ENCODE measurements at regions not wholly inside any gene's neighbourhood (a gene's known extent, or its start where the extent isn't known, plus 50 kb on each side); places are given as distances from the start of the nearest gene placed in this dataset.

DNA sequence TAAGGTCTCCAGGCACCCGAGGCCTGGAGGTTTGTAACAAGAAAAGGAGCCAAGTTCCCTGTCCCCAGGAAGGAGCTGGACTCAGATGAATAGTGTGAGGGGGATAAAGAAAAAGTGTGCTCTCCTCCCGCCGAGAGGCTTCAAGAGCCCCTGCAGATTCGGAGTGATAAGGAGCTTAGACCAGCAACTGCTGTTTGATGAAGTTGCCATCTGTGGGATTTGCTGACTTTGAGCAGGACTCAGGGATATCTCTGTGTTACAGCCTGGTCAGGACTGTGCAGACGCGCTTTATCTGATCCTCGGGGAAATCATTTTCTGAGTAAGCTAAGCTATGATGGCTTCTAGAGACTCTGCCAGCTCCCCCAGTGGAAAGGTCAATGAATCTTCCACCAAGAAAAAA lies 1017.0 kb downstream of the TBC1D22A start:
- Histone ChIP-seq H3K79me2 (ENCODE audit: low read length) (no peaks in the 10 kb centered on the region), H3K9me3 (ENCODE audit: low read length) (no peaks in the 10 kb centered on the region), H3K9me2 (replicated peaks; ENCODE audit: low read length) (no peaks in the 10 kb centered on the region), H3K27me3 (ENCODE audit: low read length) (no peaks in the 10 kb centered on the region), H3F3A (ENCODE audit: low read length, unreplicated experiment) (no peaks in the 10 kb centered on the region), H3K4me1 (ENCODE audit: insufficient read depth, low read length) (peaks cover 15% of the 10 kb centered on the region), H3K27ac (ENCODE audit: low read length) (no peak overlapping the region), H4K20me1 (ENCODE audit: low read length) (no peaks in the 10 kb centered on the region), H3K9ac (ENCODE audit: low read length) (no peak overlapping the region), H3K4me2 (ENCODE audit: low read length) (no peak overlapping the region), H3K4me3 (ENCODE audit: low read length) (no peak overlapping the region), H2AFZ (ENCODE audit: low read length) (no peak overlapping the region), H3K36me3 (ENCODE audit: low read depth, low read length) (no peaks in the 10 kb centered on the region)
- no peak for DNase-seq
- intact Hi-C loops (cut with micrococcal nuclease) = no loop called here
- POLR2A ChIA-PET (ENCODE audit: unreplicated experiment) = no interaction called here
- ATAC-seq = no peak
- CTCF ChIA-PET = no interaction called here
- no peak for TF ChIP-seq EZH2 (IDR thresholded peaks at IDR 0.05; ENCODE audit: low read length, unreplicated experiment)
- TF ChIP-seq, protein P1, sequence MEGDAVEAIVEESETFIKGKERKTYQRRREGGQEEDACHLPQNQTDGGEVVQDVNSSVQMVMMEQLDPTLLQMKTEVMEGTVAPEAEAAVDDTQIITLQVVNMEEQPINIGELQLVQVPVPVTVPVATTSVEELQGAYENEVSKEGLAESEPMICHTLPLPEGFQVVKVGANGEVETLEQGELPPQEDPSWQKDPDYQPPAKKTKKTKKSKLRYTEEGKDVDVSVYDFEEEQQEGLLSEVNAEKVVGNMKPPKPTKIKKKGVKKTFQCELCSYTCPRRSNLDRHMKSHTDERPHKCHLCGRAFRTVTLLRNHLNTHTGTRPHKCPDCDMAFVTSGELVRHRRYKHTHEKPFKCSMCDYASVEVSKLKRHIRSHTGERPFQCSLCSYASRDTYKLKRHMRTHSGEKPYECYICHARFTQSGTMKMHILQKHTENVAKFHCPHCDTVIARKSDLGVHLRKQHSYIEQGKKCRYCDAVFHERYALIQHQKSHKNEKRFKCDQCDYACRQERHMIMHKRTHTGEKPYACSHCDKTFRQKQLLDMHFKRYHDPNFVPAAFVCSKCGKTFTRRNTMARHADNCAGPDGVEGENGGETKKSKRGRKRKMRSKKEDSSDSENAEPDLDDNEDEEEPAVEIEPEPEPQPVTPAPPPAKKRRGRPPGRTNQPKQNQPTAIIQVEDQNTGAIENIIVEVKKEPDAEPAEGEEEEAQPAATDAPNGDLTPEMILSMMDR (conservative IDR thresholded peaks at IDR 0.05; ENCODE audit: low read depth, low read length) = no peak
- TF ChIP-seq EZH2phosphoT487 (IDR thresholded peaks at IDR 0.05; ENCODE audit: borderline replicate concordance, low read length) = no peak
- BruUV-seq (replicated peaks) = no TSS peak

DNA sequence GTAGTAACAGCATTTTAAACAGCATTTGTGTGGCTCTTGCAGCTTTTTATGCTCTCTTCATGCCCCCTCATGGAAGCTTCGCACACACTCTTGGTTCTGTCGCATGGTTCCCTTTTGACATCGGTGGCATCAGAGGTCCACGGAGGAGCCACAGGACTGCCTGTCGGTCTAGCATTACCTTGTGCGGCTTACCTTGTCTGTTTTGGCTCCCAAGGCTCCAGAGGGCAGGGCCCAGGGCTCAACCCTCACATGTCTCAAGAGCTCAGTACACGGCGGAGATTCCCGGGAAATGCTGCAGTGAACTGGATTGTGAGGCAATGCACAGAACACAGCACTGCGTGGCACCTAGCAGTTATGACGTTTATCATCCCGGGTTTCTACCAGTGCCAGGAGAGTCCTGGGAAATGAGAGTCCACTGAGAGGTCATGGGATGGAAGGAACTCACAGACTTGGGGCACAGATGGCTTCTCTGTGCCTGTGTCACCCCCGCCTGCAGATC lies 1015.8 kb downstream of the TBC1D22A start:
- Histone ChIP-seq H3K9ac (ENCODE audit: low read length) (no peak overlapping the region), H3K9me3 (ENCODE audit: low read length) (no peaks in the 10 kb centered on the region), H2AFZ (ENCODE audit: low read length) (no peak overlapping the region), H3K4me1 (ENCODE audit: insufficient read depth, low read length) (peaks cover 15% of the 10 kb centered on the region), H4K20me1 (ENCODE audit: low read length) (no peaks in the 10 kb centered on the region), H3K9me2 (replicated peaks; ENCODE audit: low read length) (no peaks in the 10 kb centered on the region), H3K4me3 (ENCODE audit: low read length) (no peak overlapping the region), H3K27ac (ENCODE audit: low read length) (no peak overlapping the region), H3F3A (ENCODE audit: low read length, unreplicated experiment) (no peaks in the 10 kb centered on the region), H3K27me3 (ENCODE audit: low read length) (no peaks in the 10 kb centered on the region), H3K4me2 (ENCODE audit: low read length) (no peak overlapping the region), H3K36me3 (ENCODE audit: low read depth, low read length) (no peaks in the 10 kb centered on the region), H3K79me2 (ENCODE audit: low read length) (no peaks in the 10 kb centered on the region)
- POLR2A ChIA-PET (ENCODE audit: unreplicated experiment) = no interaction called here
- ATAC-seq = no peak
- CTCF ChIA-PET = no interaction called here
- no peak for TF ChIP-seq EZH2phosphoT487 (IDR thresholded peaks at IDR 0.05; ENCODE audit: borderline replicate concordance, low read length)
- no peak for TF ChIP-seq EZH2 (IDR thresholded peaks at IDR 0.05; ENCODE audit: low read length, unreplicated experiment)
- TF ChIP-seq, protein P1 (conservative IDR thresholded peaks at IDR 0.05; ENCODE audit: low read depth, low read length) = no peak
- DNase-seq = no peak
- BruUV-seq (replicated peaks) = no TSS peak
- intact Hi-C loops (cut with micrococcal nuclease) = no loop called here

DNA sequence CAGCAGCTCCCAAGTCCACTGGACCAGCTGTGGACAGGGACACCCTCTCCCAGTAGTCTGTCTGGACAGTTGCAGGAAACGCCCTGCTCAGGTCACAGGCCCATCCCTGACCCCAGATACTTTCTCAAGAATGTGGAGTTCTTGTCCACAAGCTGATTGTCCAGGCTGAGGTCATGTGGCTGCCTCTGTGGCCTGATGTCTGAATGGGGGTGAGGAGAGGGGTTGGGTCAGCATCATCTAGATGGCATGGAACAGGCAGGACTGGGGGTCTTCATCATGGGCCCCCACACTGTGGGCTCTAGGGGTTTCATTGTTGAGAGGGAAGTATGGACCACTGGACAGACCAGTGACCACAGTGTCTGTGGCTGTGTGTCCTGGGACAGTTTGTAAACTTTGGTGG lies 1015.0 kb downstream of the TBC1D22A start:
- no peak overlapping the region for H3K4me2 ChIP-seq (ENCODE audit: low read length)
- no peaks in the 10 kb centered on the region for H3K36me3 ChIP-seq (ENCODE audit: low read depth, low read length)
- ChIA-PET POLR2A (ENCODE audit: unreplicated experiment) (no interaction called here), CTCF (no interaction called here)
- no peak overlapping the region for H3K27ac ChIP-seq (ENCODE audit: low read length)
- no peaks in the 10 kb centered on the region for H3F3A ChIP-seq (ENCODE audit: low read length, unreplicated experiment)
- H3K4me1 ChIP-seq (ENCODE audit: insufficient read depth, low read length) = peaks cover 15% of the 10 kb centered on the region
- no TSS peak for BruUV-seq (replicated peaks)
- H3K9me3 ChIP-seq (ENCODE audit: low read length) = no peaks in the 10 kb centered on the region
- intact Hi-C loops (cut with micrococcal nuclease) = no loop called here
- no peak for TF ChIP-seq EZH2phosphoT487 (IDR thresholded peaks at IDR 0.05; ENCODE audit: borderline replicate concordance, low read length)
- TF ChIP-seq EZH2 (IDR thresholded peaks at IDR 0.05; ENCODE audit: low read length, unreplicated experiment) = no peak
- TF ChIP-seq, protein P1 (conservative IDR thresholded peaks at IDR 0.05; ENCODE audit: low read depth, low read length) = no peak
- DNase-seq = no peak
- no peak overlapping the region for H3K9ac ChIP-seq (ENCODE audit: low read length)
- no peaks in the 10 kb centered on the region for H3K9me2 ChIP-seq (replicated peaks; ENCODE audit: low read length)
- ATAC-seq = no peak
- no peaks in the 10 kb centered on the region for H3K79me2 ChIP-seq (ENCODE audit: low read length)
- H3K27me3 ChIP-seq (ENCODE audit: low read length) = no peaks in the 10 kb centered on the region
- no peaks in the 10 kb centered on the region for H4K20me1 ChIP-seq (ENCODE audit: low read length)
- no peak overlapping the region for H3K4me3 ChIP-seq (ENCODE audit: low read length)
- H2AFZ ChIP-seq (ENCODE audit: low read length) = no peak overlapping the region

All from PC-3 (cell line).